ENCODE measurements at regions not wholly inside any gene's neighbourhood (a gene's known extent, or its start where the extent isn't known, plus 50 kb on each side); places are given as distances from the start of the nearest gene placed in this dataset.

DNA sequence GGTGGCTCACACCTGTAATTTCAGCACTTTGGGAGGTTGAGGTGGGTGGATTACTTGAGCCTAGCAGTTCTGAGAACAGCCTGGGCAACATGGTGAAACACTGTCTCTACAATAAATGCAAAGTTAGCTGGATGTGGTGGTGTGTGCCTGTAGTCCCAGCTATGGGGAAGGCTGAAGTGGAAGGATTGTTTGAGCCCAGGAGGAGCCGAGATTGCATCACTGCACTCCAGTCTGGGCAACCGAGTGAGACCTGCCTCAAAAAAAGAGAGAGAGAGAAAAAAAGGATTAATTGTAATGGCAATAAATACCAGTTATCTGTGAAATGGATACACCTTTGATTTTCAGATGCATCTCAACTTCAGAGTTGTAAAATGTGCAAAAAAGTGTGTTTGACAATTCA is 58.8 kb downstream of the SPRY1 start:
- H3K4me2 ChIP-seq = no peak overlapping the region
- no peak overlapping the region for H3K4me3 ChIP-seq (ENCODE audit: low read depth in 2 of 2, low read length in 1 of 2)
- H3K36me3 ChIP-seq (replicated peaks in 1 of 2; ENCODE audit: control insufficient read depth in 1 of 2, insufficient read depth in 2 of 2, low read length in 1 of 2) = no peaks in the 10 kb centered on the region
- POLR2A ChIA-PET = no interaction called here
- H2AFZ ChIP-seq (ENCODE audit: low read depth) = no peak overlapping the region
- H4K20me1 ChIP-seq (ENCODE audit: insufficient read depth) = no peaks in the 10 kb centered on the region
- H3K27ac ChIP-seq (ENCODE audit: low read depth in 2 of 2, low read length in 1 of 2) = no peak overlapping the region
- H3F3A ChIP-seq (replicated peaks; ENCODE audit: insufficient read depth) = no peaks in the 10 kb centered on the region
- no peaks in the 10 kb centered on the region for H3K9me2 ChIP-seq
- no peak overlapping the region for H3K9ac ChIP-seq
- TF ChIP-seq ELF1 (IDR thresholded peaks at IDR 0.05) (no peak), FOXJ3 (CRISPR knock-in tag; IDR thresholded peaks at IDR 0.05) (no peak), EP300 (IDR thresholded peaks at IDR 0.05; ENCODE audit: borderline replicate concordance in 1 of 2, low read depth in 1 of 2, low read length in 1 of 2) (no peak), PBX3 (IDR thresholded peaks at IDR 0.05) (no peak), RCOR1 (IDR thresholded peaks at IDR 0.05; ENCODE audit: low read length) (no peak), ZBTB33 (IDR thresholded peaks at IDR 0.05; ENCODE audit: borderline replicate concordance, low read depth) (no peak), NFIC (IDR thresholded peaks at IDR 0.05; ENCODE audit: borderline replicate concordance) (no peak), NRF1 (IDR thresholded peaks at IDR 0.05; ENCODE audit: low read depth, low read length) (no peak), TCF12 (IDR thresholded peaks at IDR 0.05) (no peak), MXI1 (IDR thresholded peaks at IDR 0.05; ENCODE audit: low read depth, low read length) (no peak), MEF2A (IDR thresholded peaks at IDR 0.05; ENCODE audit: borderline replicate concordance, low read depth) (no peak), JUND (IDR thresholded peaks at IDR 0.05) (no peak), RAD21 (IDR thresholded peaks at IDR 0.05; ENCODE audit: low read length) (no peak), IRF3 (IDR thresholded peaks at IDR 0.05; ENCODE audit: low read depth, low read length) (no peak), FOSL2 (IDR thresholded peaks at IDR 0.05; ENCODE audit: borderline replicate concordance, low read depth) (no peak)
- TF ChIP-seq, protein P1, sequence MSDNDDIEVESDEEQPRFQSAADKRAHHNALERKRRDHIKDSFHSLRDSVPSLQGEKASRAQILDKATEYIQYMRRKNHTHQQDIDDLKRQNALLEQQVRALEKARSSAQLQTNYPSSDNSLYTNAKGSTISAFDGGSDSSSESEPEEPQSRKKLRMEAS (IDR thresholded peaks at IDR 0.05; ENCODE audit: low read depth) = no peak
- TF ChIP-seq, protein P2, sequence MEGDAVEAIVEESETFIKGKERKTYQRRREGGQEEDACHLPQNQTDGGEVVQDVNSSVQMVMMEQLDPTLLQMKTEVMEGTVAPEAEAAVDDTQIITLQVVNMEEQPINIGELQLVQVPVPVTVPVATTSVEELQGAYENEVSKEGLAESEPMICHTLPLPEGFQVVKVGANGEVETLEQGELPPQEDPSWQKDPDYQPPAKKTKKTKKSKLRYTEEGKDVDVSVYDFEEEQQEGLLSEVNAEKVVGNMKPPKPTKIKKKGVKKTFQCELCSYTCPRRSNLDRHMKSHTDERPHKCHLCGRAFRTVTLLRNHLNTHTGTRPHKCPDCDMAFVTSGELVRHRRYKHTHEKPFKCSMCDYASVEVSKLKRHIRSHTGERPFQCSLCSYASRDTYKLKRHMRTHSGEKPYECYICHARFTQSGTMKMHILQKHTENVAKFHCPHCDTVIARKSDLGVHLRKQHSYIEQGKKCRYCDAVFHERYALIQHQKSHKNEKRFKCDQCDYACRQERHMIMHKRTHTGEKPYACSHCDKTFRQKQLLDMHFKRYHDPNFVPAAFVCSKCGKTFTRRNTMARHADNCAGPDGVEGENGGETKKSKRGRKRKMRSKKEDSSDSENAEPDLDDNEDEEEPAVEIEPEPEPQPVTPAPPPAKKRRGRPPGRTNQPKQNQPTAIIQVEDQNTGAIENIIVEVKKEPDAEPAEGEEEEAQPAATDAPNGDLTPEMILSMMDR (IDR thresholded peaks at IDR 0.05) = no peak
- TF ChIP-seq, protein P3, sequence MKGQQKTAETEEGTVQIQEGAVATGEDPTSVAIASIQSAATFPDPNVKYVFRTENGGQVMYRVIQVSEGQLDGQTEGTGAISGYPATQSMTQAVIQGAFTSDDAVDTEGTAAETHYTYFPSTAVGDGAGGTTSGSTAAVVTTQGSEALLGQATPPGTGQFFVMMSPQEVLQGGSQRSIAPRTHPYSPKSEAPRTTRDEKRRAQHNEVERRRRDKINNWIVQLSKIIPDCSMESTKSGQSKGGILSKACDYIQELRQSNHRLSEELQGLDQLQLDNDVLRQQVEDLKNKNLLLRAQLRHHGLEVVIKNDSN (IDR thresholded peaks at IDR 0.05; ENCODE audit: borderline replicate concordance, low read depth) = no peak
- DNase-seq = no peak
- H3K79me2 ChIP-seq (ENCODE audit: insufficient read depth) = no peaks in the 10 kb centered on the region
- peaks cover 4 to 9% of the 10 kb centered on the region in 2 experiments; a peak in 2 of 4 replicates for H3K4me1 ChIP-seq (ENCODE audit: control insufficient read depth in 1 of 2, insufficient read depth in 2 of 2, low read depth in 1 of 2, low read length in 1 of 2)
- CTCF ChIA-PET = no interaction called here
- H3K9me3 ChIP-seq = no peaks in the 10 kb centered on the region
- no peaks in the 10 kb centered on the region for H3K27me3 ChIP-seq (ENCODE audit: insufficient read depth)
- WGBS (ENCODE audit: low lambda C conversion rate) = 73% methylated on average over 2 of the region's 2 CpGs

All from SK-N-SH (cell line).